HepG2 (cell line): ENCODE measurements at regions not wholly inside any gene's neighbourhood (a gene's known extent, or its start where the extent isn't known, plus 50 kb on each side); places are given as distances from the start of the nearest gene placed in this dataset.

Experiments used
- ATAC-seq: fragments of 200-7000 bp; cut with Tn5 transposase; 3 replicates; pipeline ENCODE4 v1.9.1; 2020; ENCODE audit warnings: mild to moderate bottlenecking, moderate library complexity
- BruUV-seq: library from RNA; stranded (reverse); fragments of 400-500 nt; replicated peaks from 2 replicates; lab custom pipeline; 2021; lab: Mats Ljungman, UMichigan
- CTCF ChIA-PET: fragments of 300-600 bp; formaldehyde crosslinking; extraction: SDS; loops from one replicate; lab custom pipeline; 2021; ENCODE audit warnings: low total read pairs, inconsistent platforms, low intra/inter-chr PET ratio; lab: Yijun Ruan, JAX
- POLR2A ChIA-PET: fragments of 350-600 bp; sonication (Branson Sonifier 250); formaldehyde crosslinking; loops from one replicate; lab custom pipeline; 2020; ENCODE audit warnings: antibody characterized with exemption, inconsistent platforms; lab: Yijun Ruan, JAX
- DNase-seq: peaks from one replicate; pipeline ENCODE4 v3.0.0-alpha.2; 2015; ENCODE audit warnings: low spot score
- FAIRE-seq: peaks from 3 replicates; lab custom pipeline; 2011; peaks lifted over from hg19 to GRCh38; lab: Jason Lieb, UNC
- H2AFZ ChIP-seq: one replicate; pipeline ENCODE4 v1.6.1; 2011; ENCODE audit warnings: low read length, inconsistent platforms
- H3K27ac ChIP-seq: fragments of 300-600 bp; 3 replicates; pipeline ENCODE4 v1.8.0; 2011; ENCODE audit warnings: mixed run types, mild to moderate bottlenecking, mixed read lengths, low read length, inconsistent platforms; ENCODE audit not compliant: insufficient read depth; ENCODE audit errors: extremely low read length
- H3K27me3 ChIP-seq, 2 experiments: fragments of 200-600 bp in 1 of 2; 2 replicates in 1 of 2; 3 replicates in 1 of 2; pipeline versions ENCODE4 v1.6.0 to v1.8.0; 2011; ENCODE audit warnings: low read length in 2 of 2, mild to moderate bottlenecking in 2 of 2, moderate library complexity in 2 of 2, inconsistent platforms in 1 of 2; ENCODE audit not compliant: insufficient read depth in 2 of 2, control insufficient read depth in 1 of 2
- H3K36me3 ChIP-seq, 2 experiments: fragments of 200-600 bp in 1 of 2; replicated peaks in 1 of 2; 2 replicates in 1 of 2; 3 replicates in 1 of 2; pipeline versions ENCODE4 v1.5.1 to v1.8.0; 2011; ENCODE audit warnings: low read length in 2 of 2, inconsistent platforms in 1 of 2; ENCODE audit not compliant: insufficient read depth in 2 of 2, control insufficient read depth in 1 of 2
- H3K4me1 ChIP-seq: 2 replicates; pipeline ENCODE4 v1.5.1; 2012; ENCODE audit warnings: low read length, inconsistent platforms; ENCODE audit not compliant: insufficient read depth
- H3K4me2 ChIP-seq: 2 replicates; pipeline ENCODE4 v1.6.0; 2011; ENCODE audit warnings: low read depth, low read length, inconsistent platforms
- H3K4me3 ChIP-seq, 3 experiments: fragments of 200-600 bp in 1 of 3; sonication (generic), shearing (Covaris generic) in 1 of 3; replicated peaks in 1 of 3; 2 replicates each; pipeline ENCODE4 v1.5.1; 2011 to 2016; ENCODE audit warnings: low read length in 3 of 3, inconsistent platforms in 2 of 3, low read depth in 2 of 3, mild to moderate bottlenecking in 2 of 3, control low read depth in 1 of 3, mixed read lengths in 1 of 3; ENCODE audit not compliant: insufficient read depth in 1 of 3
- H3K79me2 ChIP-seq: one replicate; pipeline ENCODE4 v1.6.1; 2011; ENCODE audit warnings: low read length, inconsistent platforms; ENCODE audit not compliant: insufficient read depth
- H3K9ac ChIP-seq: 2 replicates; pipeline ENCODE4 v1.6.0; 2011; ENCODE audit warnings: mild to moderate bottlenecking, low read depth, low read length, inconsistent platforms; ENCODE audit not compliant: insufficient read depth
- H3K9me3 ChIP-seq: 2 replicates; pipeline ENCODE4 v1.5.1; 2012; ENCODE audit warnings: mild to moderate bottlenecking, low read length
- H4K20me1 ChIP-seq: 2 replicates; pipeline ENCODE4 v1.6.0; 2011; ENCODE audit warnings: inconsistent platforms, mild to moderate bottlenecking, low read length, moderate library complexity; ENCODE audit not compliant: insufficient read depth
- BRD4 ChIP-seq: sonication (generic); formaldehyde crosslinking; IDR thresholded peaks from 2 replicates; pipeline ENCODE4 v1.4.0; 2020; ENCODE audit warnings: missing genetic modification reagents
- CBX5 ChIP-seq: sonication (generic); formaldehyde crosslinking; IDR thresholded peaks from 2 replicates; pipeline ENCODE4 v1.4.0; 2020; ENCODE audit warnings: missing genetic modification reagents, borderline replicate concordance
- HDAC6 ChIP-seq: fragments of 200-600 bp; sonication (generic); IDR thresholded peaks from 2 replicates; pipeline ENCODE4 v1.7.0; 2017; ENCODE audit warnings: mild to moderate bottlenecking, antibody characterized with exemption, low read length, low read depth
- HNRNPL ChIP-seq: fragments of 200-400 bp; formaldehyde crosslinking; IDR thresholded peaks from 2 replicates; pipeline ENCODE4 v1.6.1; 2017; ENCODE audit warnings: mild to moderate bottlenecking, low read depth, low read length
- HNRNPLL ChIP-seq: fragments of 200-400 bp; formaldehyde crosslinking; IDR thresholded peaks from 2 replicates; pipeline ENCODE4 v1.6.1; 2017; ENCODE audit warnings: mild to moderate bottlenecking, low read depth, low read length; ENCODE audit not compliant: poor library complexity, severe bottlenecking
- PHF8 ChIP-seq: sonication (generic); formaldehyde crosslinking; IDR thresholded peaks from 2 replicates; pipeline ENCODE4 v1.5.0; 2020; ENCODE audit warnings: missing genetic modification reagents
- RELA ChIP-seq: sonication (generic); formaldehyde crosslinking; IDR thresholded peaks from 2 replicates; pipeline ENCODE4 v1.4.0; 2020; ENCODE audit warnings: missing genetic modification reagents
- SNAPC2 ChIP-seq: sonication (generic); formaldehyde crosslinking; IDR thresholded peaks from 2 replicates; pipeline ENCODE4 v1.8.1; 2022; ENCODE audit warnings: mild to moderate bottlenecking, missing genetic modification reagents
- SOX5 ChIP-seq: IDR thresholded peaks from 2 replicates; pipeline ENCODE4 v1.6.1; 2016; ENCODE audit warnings: borderline replicate concordance
- TIGD3 ChIP-seq: sonication (generic); formaldehyde crosslinking; IDR thresholded peaks from 2 replicates; pipeline ENCODE4 v1.5.1; 2020; ENCODE audit warnings: mild to moderate bottlenecking, missing genetic modification reagents, borderline replicate concordance
- ZC3H13 ChIP-seq: sonication (generic); formaldehyde crosslinking; IDR thresholded peaks from 2 replicates; pipeline ENCODE4 v1.8.1; 2023; ENCODE audit warnings: mild to moderate bottlenecking, missing genetic modification reagents, moderate library complexity
- ZNF33A ChIP-seq: sonication (generic); formaldehyde crosslinking; IDR thresholded peaks from 2 replicates; pipeline ENCODE4 v1.5.1; 2020; ENCODE audit warnings: missing genetic modification reagents, mild to moderate bottlenecking, moderate library complexity, borderline replicate concordance
- ZNF607 ChIP-seq: sonication (generic); formaldehyde crosslinking; IDR thresholded peaks from 2 replicates; pipeline ENCODE4 v1.5.1; 2020; ENCODE audit warnings: missing genetic modification reagents, mild to moderate bottlenecking, borderline replicate concordance
- ZNF615 ChIP-seq: sonication (generic); formaldehyde crosslinking; IDR thresholded peaks from 2 replicates; pipeline ENCODE4 v1.5.0; 2020; ENCODE audit warnings: mild to moderate bottlenecking, missing genetic modification reagents, borderline replicate concordance
- WGBS: methylation state at CpG from one replicate; pipeline ENCODE4 v1.1.6; 2017; ENCODE audit warnings: low lambda C conversion rate; 5-methylcytosine and 5-hydroxymethylcytosine counted together
- in situ Hi-C: cut with HindIII; loops from 2 replicates; pipeline ENCODE4 v1.10.0; 2017; ENCODE audit warnings: low pct_unique_long_range_greater_than_20kb; ENCODE audit not compliant: extremely low pct_ligation_motif_present
- intact Hi-C: fragments of 100-400 bp; cut with micrococcal nuclease; formaldehyde crosslinking; loops from one replicate; pipeline ENCODE4 v1.10.0; 2022; ENCODE audit not compliant: unreplicated experiment

- ATAC-seq (no peak), DNase-seq (no peak), FAIRE-seq (no peak)
- ChIA-PET CTCF (no interaction called here), POLR2A (no interaction called here)
- Histone ChIP-seq H3K79me2 (no peaks in the 10 kb centered on the region), H2AFZ (no peak overlapping the region), H3K9ac (no peak overlapping the region), H4K20me1 (no peaks in the 10 kb centered on the region), H3K4me2 (no peak overlapping the region), H3K27me3 (no peaks in the 10 kb centered on the region), H3K4me3 (no peak overlapping the region), H3K9me3 (no peaks in the 10 kb centered on the region), H3K27ac (no peak overlapping the region), H3K4me1 (no peaks in the 10 kb centered on the region), H3K36me3 (no peaks in the 10 kb centered on the region)
- 65% methylated on average over 3 of the region's 3 CpGs for WGBS
- TF ChIP-seq HNRNPLL (no peak), HDAC6 (no peak), ZNF615 (CRISPR knock-in tag) (no peak), RELA (CRISPR knock-in tag) (no peak), SNAPC2 (CRISPR knock-in tag) (no peak), ZNF33A (CRISPR knock-in tag) (no peak), BRD4 (CRISPR knock-in tag) (no peak), HNRNPL (no peak), SOX5 (no peak), ZNF607 (CRISPR knock-in tag) (no peak), TIGD3 (CRISPR knock-in tag) (no peak), PHF8 (CRISPR knock-in tag) (no peak), ZC3H13 (CRISPR knock-in tag) (no peak), CBX5 (CRISPR knock-in tag) (no peak)
- intact Hi-C loops (no loop called here), in situ Hi-C loops (no loop called here)
- BruUV-seq: no TSS peak
Observed at GRCh38 chr12:18975933-18976332, 153.6 kb upstream of the PLEKHA5 start.
